SK-N-SH (cell line): ENCODE measurements at regions not wholly inside any gene's neighbourhood (a gene's known extent, or its start where the extent isn't known, plus 50 kb on each side); places are given as distances from the start of the nearest gene placed in this dataset.

ENCODE experiments used
- CTCF ChIA-PET: fragments of 300-600, 350-600 bp; formaldehyde crosslinking; extraction: SDS; loops from one replicate; lab custom pipeline; 2021; lab: Yijun Ruan, JAX
- POLR2A ChIA-PET: fragments of 350-600 bp; sonication (Branson Sonifier 250); formaldehyde crosslinking; extraction: SDS; loops from one replicate; lab custom pipeline; 2020; ENCODE audit warnings: antibody characterized with exemption, inconsistent platforms; lab: Yijun Ruan, JAX
- DNase-seq: peaks from one replicate; pipeline ENCODE4 v3.0.0; 2012
- H2AFZ ChIP-seq: fragments of 200-600 bp; sonication (generic); 2 replicates; pipeline ENCODE4 v1.8.1; 2016; ENCODE audit warnings: antibody characterized with exemption, mild to moderate bottlenecking, low read depth
- H3F3A ChIP-seq: fragments of 200-600 bp; sonication (generic); replicated peaks from 2 replicates; pipeline ENCODE3; 2016; ENCODE audit warnings: antibody characterized with exemption, mild to moderate bottlenecking; ENCODE audit not compliant: insufficient read depth
- H3K27ac ChIP-seq, 2 experiments: fragments of 200-500 bp in 1 of 2; fragments of 200-600 bp in 1 of 2; sonication (Bioruptor generic) in 1 of 2; sonication (generic), shearing (Covaris generic) in 1 of 2; 2 replicates each; pipeline versions ENCODE4 v1.5.1 to v1.6.1; 2014 to 2016; ENCODE audit warnings: low read depth in 2 of 2, inconsistent platforms in 1 of 2, low read length in 1 of 2, mild to moderate bottlenecking in 1 of 2, mixed read lengths in 1 of 2
- H3K27me3 ChIP-seq: fragments of 200-600 bp; sonication (generic), shearing (Covaris generic); 2 replicates; pipeline ENCODE4 v1.6.1; 2016; ENCODE audit warnings: mixed run types; ENCODE audit not compliant: insufficient read depth
- H3K36me3 ChIP-seq, 2 experiments: fragments of 200-500 bp in 1 of 2; fragments of 200-600 bp in 1 of 2; sonication (Bioruptor generic) in 1 of 2; sonication (generic) in 1 of 2; replicated peaks in 1 of 2; 2 replicates each; pipeline versions ENCODE3 to v1.5.1; 2014 to 2016; ENCODE audit warnings: low read length in 1 of 2, mild to moderate bottlenecking in 1 of 2; ENCODE audit not compliant: insufficient read depth in 2 of 2, control insufficient read depth in 1 of 2
- H3K4me1 ChIP-seq, 2 experiments: fragments of 200-500 bp in 1 of 2; fragments of 200-600 bp in 1 of 2; sonication (Bioruptor generic) in 1 of 2; sonication (generic), shearing (Covaris generic) in 1 of 2; 2 replicates each; pipeline versions ENCODE4 v1.5.1 to v1.6.1; 2014 to 2016; ENCODE audit warnings: low read depth in 1 of 2, low read length in 1 of 2, mixed run types in 1 of 2; ENCODE audit not compliant: insufficient read depth in 2 of 2, control insufficient read depth in 1 of 2
- H3K4me2 ChIP-seq: fragments of 200-600 bp; sonication (generic), shearing (Covaris generic); 2 replicates; pipeline ENCODE4 v1.6.1; 2017; ENCODE audit warnings: mixed run types
- H3K4me3 ChIP-seq, 2 experiments: fragments of 200-500 bp in 1 of 2; fragments of 200-600 bp in 1 of 2; sonication (Bioruptor generic) in 1 of 2; sonication (generic), shearing (Covaris generic) in 1 of 2; 2 replicates each; pipeline versions ENCODE4 v1.5.1 to v1.8.1; 2014 to 2016; ENCODE audit warnings: low read depth in 2 of 2, inconsistent platforms in 1 of 2, low read length in 1 of 2, mild to moderate bottlenecking in 1 of 2, mixed read lengths in 1 of 2, moderate library complexity in 1 of 2
- H3K79me2 ChIP-seq: fragments of 200-600 bp; sonication (generic); 2 replicates; pipeline ENCODE4 v1.8.1; 2017; ENCODE audit warnings: mild to moderate bottlenecking; ENCODE audit not compliant: insufficient read depth
- H3K9ac ChIP-seq: fragments of 200-600 bp; sonication (generic); 2 replicates; pipeline ENCODE4 v1.6.1; 2017; ENCODE audit warnings: mixed run types
- H3K9me2 ChIP-seq: fragments of 200-600 bp; sonication (generic); 2 replicates; pipeline ENCODE4 v1.6.1; 2017; ENCODE audit warnings: mixed run types
- H3K9me3 ChIP-seq: fragments of 200-600 bp; sonication (generic); 2 replicates; pipeline ENCODE4 v1.6.1; 2017; ENCODE audit warnings: mixed run types, mild to moderate bottlenecking, moderate library complexity
- H4K20me1 ChIP-seq: fragments of 200-600 bp; sonication (generic); 2 replicates; pipeline ENCODE4 v1.6.1; 2017; ENCODE audit warnings: mild to moderate bottlenecking, mixed run types; ENCODE audit not compliant: insufficient read depth
- EZH2phosphoT487 ChIP-seq: fragments of 200-600 bp; sonication (generic); IDR thresholded peaks from 2 replicates; pipeline ENCODE4 v1.6.1; 2017; ENCODE audit warnings: low read depth, mixed run types, mild to moderate bottlenecking, antibody characterized with exemption, moderate library complexity, borderline replicate concordance
- FOSL2 ChIP-seq: IDR thresholded peaks from 2 replicates; pipeline ENCODE4 v1.4.0; 2012; ENCODE audit warnings: low read depth, mild to moderate bottlenecking, moderate library complexity, borderline replicate concordance
- FOXJ3 ChIP-seq: sonication (generic); formaldehyde crosslinking; IDR thresholded peaks from 2 replicates; pipeline ENCODE4 v1.5.1; 2020; ENCODE audit warnings: mild to moderate bottlenecking, missing genetic modification reagents
- GATA2 ChIP-seq: sonication (generic); formaldehyde crosslinking; IDR thresholded peaks from 2 replicates; pipeline ENCODE4 v1.5.0; 2020; ENCODE audit warnings: mild to moderate bottlenecking, missing genetic modification reagents
- MXI1 ChIP-seq: IDR thresholded peaks from 2 replicates; pipeline ENCODE4 v1.6.1; 2012; ENCODE audit warnings: mild to moderate bottlenecking, low read depth, low read length, improper control_type of control experiment
- NFIC ChIP-seq: IDR thresholded peaks from 2 replicates; pipeline ENCODE4 v1.4.0; 2012; ENCODE audit warnings: borderline replicate concordance
- NRF1 ChIP-seq: IDR thresholded peaks from 2 replicates; pipeline ENCODE4 v1.6.1; 2012; ENCODE audit warnings: low read depth, mild to moderate bottlenecking, low read length
- RAD21 ChIP-seq: IDR thresholded peaks from 2 replicates; pipeline ENCODE4 v1.6.1; 2012; ENCODE audit warnings: mild to moderate bottlenecking, low read length
- REST ChIP-seq: IDR thresholded peaks from 2 replicates; pipeline ENCODE4 v1.6.1; 2012; ENCODE audit warnings: mild to moderate bottlenecking, low read depth, low read length, moderate library complexity
- SMC3 ChIP-seq: IDR thresholded peaks from 2 replicates; pipeline ENCODE4 v1.6.1; 2012; ENCODE audit warnings: low read depth, low read length, improper control_type of control experiment
- TEAD4 ChIP-seq: IDR thresholded peaks from 2 replicates; pipeline ENCODE4 v1.4.0; 2012; ENCODE audit warnings: mild to moderate bottlenecking, borderline replicate concordance; ENCODE audit not compliant: insufficient read depth
- WGBS: methylation state at CpG from one replicate; pipeline ENCODE4 v1.1.6; 2017; ENCODE audit warnings: low lambda C conversion rate; 5-methylcytosine and 5-hydroxymethylcytosine counted together
- TF ChIP-seq, protein P1 (sequence below): IDR thresholded peaks from 2 replicates; pipeline ENCODE4 v1.4.0; 2012; ENCODE audit warnings: low read depth

GRCh38 chr11:134539285-134539684 is 127.2 kb upstream of the B3GAT1 start:
- no peak for TF ChIP-seq FOXJ3 (CRISPR knock-in tag)
- TF ChIP-seq SMC3 = no peak
- TF ChIP-seq, protein P1, sequence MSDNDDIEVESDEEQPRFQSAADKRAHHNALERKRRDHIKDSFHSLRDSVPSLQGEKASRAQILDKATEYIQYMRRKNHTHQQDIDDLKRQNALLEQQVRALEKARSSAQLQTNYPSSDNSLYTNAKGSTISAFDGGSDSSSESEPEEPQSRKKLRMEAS = no peak
- no peak for TF ChIP-seq NFIC
- no peak for TF ChIP-seq NRF1
- no peak for DNase-seq
- Histone ChIP-seq H3K9ac (no peak overlapping the region), H3K36me3 (no peaks in the 10 kb centered on the region), H2AFZ (no peak overlapping the region), H4K20me1 (no peaks in the 10 kb centered on the region), H3K4me3 (no peak overlapping the region), H3K9me2 (no peaks in the 10 kb centered on the region), H3F3A (no peaks in the 10 kb centered on the region), H3K79me2 (no peaks in the 10 kb centered on the region), H3K27me3 (no peaks in the 10 kb centered on the region), H3K27ac (no peak overlapping the region), H3K9me3 (no peaks in the 10 kb centered on the region), H3K4me2 (no peak overlapping the region), H3K4me1 (no peaks in the 10 kb centered on the region)
- 14% methylated on average over 4 of the region's 4 CpGs for WGBS
- POLR2A ChIA-PET = no interaction called here
- CTCF ChIA-PET = interaction anchor here (0.6 to 1.8 kb wide), 2 partner anchors 17 to 19 kb away, joined by 3 to 4 read pairs; no protein-coding TSS in a partner anchor

DNA sequence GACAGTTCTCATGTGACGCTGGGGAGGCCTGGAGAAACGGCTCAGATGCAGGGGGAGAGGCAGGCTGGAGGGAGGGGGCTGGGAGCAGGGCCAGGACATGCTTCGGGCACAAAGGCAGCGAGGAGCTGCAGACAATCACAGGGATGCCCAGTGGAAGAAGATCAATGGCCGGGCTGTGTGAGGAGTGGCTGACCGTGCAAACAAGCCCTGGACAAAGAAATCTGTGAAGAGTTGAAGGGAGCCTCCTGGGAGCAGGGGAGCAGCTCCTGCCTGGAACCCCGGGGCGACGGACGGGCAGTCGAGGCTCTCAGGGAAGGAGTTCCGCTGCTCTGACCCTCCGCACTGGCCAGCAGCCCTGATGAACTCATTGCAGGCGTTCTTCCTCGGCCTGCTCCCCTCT is 126.7 kb upstream of the B3GAT1 start:
- no peaks in the 10 kb centered on the region for H4K20me1 ChIP-seq
- no peaks in the 10 kb centered on the region for H3K9me3 ChIP-seq
- H3F3A ChIP-seq = no peaks in the 10 kb centered on the region
- TF ChIP-seq TEAD4 (no peak), RAD21 (no peak), FOSL2 (no peak), EZH2phosphoT487 (no peak), MXI1 (no peak), REST (no peak), GATA2 (no peak), NRF1 (no peak)
- no peaks in the 10 kb centered on the region for H3K4me1 ChIP-seq
- no peaks in the 10 kb centered on the region for H3K9me2 ChIP-seq
- H3K27me3 ChIP-seq = no peaks in the 10 kb centered on the region
- POLR2A ChIA-PET = no interaction called here
- H3K4me2 ChIP-seq = no peak overlapping the region
- no peak overlapping the region for H3K9ac ChIP-seq
- H3K27ac ChIP-seq = no peak overlapping the region
- no peaks in the 10 kb centered on the region for H3K79me2 ChIP-seq
- H3K36me3 ChIP-seq = no peaks in the 10 kb centered on the region
- H3K4me3 ChIP-seq = no peak overlapping the region
- WGBS = 45% methylated on average over 11 of the region's 15 CpGs
- H2AFZ ChIP-seq = no peak overlapping the region
- no peak for DNase-seq
- CTCF ChIA-PET = interaction anchor here (1.8 kb wide), 1 partner anchor 17 kb away, joined by 4 read pairs; no protein-coding TSS in a partner anchor
